Bronchial epithelial cell (primary cell): ENCODE measurements at regions not wholly inside any gene's neighbourhood (a gene's known extent, or its start where the extent isn't known, plus 50 kb on each side); places are given as distances from the start of the nearest gene placed in this dataset.

Source experiments
- DNase-seq: peaks from one replicate; pipeline ENCODE4 v3.0.0-alpha.2; 2010; ENCODE audit warnings: low read depth
- FAIRE-seq: peaks from 2 replicates; lab custom pipeline; 2011; peaks lifted over from hg19 to GRCh38; lab: Jason Lieb, UNC
- H3K27me3 ChIP-seq: 2 replicates; pipeline ENCODE4 v1.5.1; 2011; ENCODE audit warnings: low read length; ENCODE audit not compliant: control insufficient read depth, insufficient read depth
- H3K36me3 ChIP-seq: 2 replicates; pipeline ENCODE4 v1.5.1; 2011; ENCODE audit warnings: low read length; ENCODE audit not compliant: control insufficient read depth, insufficient read depth
- H3K4me3 ChIP-seq: 2 replicates; pipeline ENCODE4 v1.5.1; 2011; ENCODE audit warnings: mild to moderate bottlenecking, low read depth, low read length, control low read depth
- CTCF ChIP-seq: IDR thresholded peaks from 2 replicates; pipeline ENCODE4 v1.5.1; 2011; ENCODE audit warnings: mild to moderate bottlenecking, moderate library complexity, low read length, control low read depth, inconsistent platforms; ENCODE audit not compliant: insufficient read depth, severe bottlenecking

- H3K4me3 ChIP-seq = no peak overlapping the region
- FAIRE-seq (no peak), DNase-seq (peak; percentile 17)
- H3K27me3 ChIP-seq = no peaks in the 10 kb centered on the region
- peak; percentile 18 for TF ChIP-seq CTCF
- H3K36me3 ChIP-seq = no peaks in the 10 kb centered on the region
Measured at GRCh38 chr10:51001587-51001986, 72.7 kb upstream of the PRKG1 start.

- no peak for FAIRE-seq
- no peak for DNase-seq
- Histone ChIP-seq H3K27me3 (no peaks in the 10 kb centered on the region), H3K36me3 (no peaks in the 10 kb centered on the region), H3K4me3 (no peak overlapping the region)
- TF ChIP-seq CTCF = no peak
Measured at GRCh38 chr10:51002469-51002868, 71.8 kb upstream of the PRKG1 start.

DNA sequence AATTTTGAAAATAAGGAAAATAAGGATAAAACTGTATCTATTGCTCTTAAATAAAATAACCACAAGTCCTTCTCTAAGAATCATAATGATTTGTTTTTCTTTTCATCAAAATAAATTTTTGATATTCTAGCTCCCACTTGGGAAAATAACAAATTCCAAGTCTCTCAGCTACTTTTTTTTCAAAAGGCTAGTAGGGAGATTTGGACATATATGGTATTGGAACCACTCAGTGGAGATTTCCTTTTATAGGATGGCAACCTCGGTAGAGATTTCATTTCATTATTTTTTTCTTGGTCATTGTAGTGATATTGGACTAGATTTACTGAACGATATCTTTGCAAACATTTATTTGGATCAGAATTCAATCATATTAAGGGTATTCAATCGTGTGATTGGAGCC is 69.5 kb upstream of the PRKG1 start:
- no peak for FAIRE-seq
- Histone ChIP-seq H3K27me3 (no peaks in the 10 kb centered on the region), H3K36me3 (no peaks in the 10 kb centered on the region), H3K4me3 (no peak overlapping the region)
- DNase-seq = no peak
- TF ChIP-seq CTCF = no peak

GRCh38 chr10:51005551-51005950 is 68.7 kb upstream of the PRKG1 start:
- DNase-seq = no peak
- H3K27me3 ChIP-seq = no peaks in the 10 kb centered on the region
- no peaks in the 10 kb centered on the region for H3K36me3 ChIP-seq
- no peak for TF ChIP-seq CTCF
- no peak overlapping the region for H3K4me3 ChIP-seq
- no peak for FAIRE-seq

DNA sequence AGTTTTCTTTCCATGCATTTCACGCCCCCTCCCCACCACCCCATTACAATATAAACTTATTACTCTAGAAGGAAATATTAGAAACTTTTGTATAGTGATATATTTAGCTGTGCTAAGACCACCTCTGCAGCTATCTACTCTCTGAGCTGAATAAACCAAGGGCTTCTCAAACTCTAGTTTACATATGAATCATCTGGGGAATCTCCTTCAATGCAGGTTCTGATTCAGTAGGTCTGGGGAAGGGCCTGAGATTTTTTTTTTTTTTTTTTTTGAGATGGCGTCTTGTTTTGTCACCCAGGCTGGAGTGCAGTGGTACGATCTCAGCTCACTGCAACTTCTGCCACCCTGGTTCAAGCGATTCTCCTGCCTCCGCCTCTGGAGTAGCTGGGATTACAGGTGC is 67.6 kb upstream of the PRKG1 start:
- FAIRE-seq (no peak), DNase-seq (no peak)
- Histone ChIP-seq H3K36me3 (no peaks in the 10 kb centered on the region), H3K4me3 (no peak overlapping the region), H3K27me3 (no peaks in the 10 kb centered on the region)
- no peak for TF ChIP-seq CTCF

- Histone ChIP-seq H3K4me3 (no peak overlapping the region), H3K27me3 (no peaks in the 10 kb centered on the region), H3K36me3 (no peaks in the 10 kb centered on the region)
- TF ChIP-seq CTCF = no peak
- FAIRE-seq (no peak), DNase-seq (peak; percentile 83)
Measured at GRCh38 chr10:51007781-51008180, 66.5 kb upstream of the PRKG1 start.
